ENCODE measurements at regions not wholly inside any gene's neighbourhood (a gene's known extent, or its start where the extent isn't known, plus 50 kb on each side); places are given as distances from the start of the nearest gene placed in this dataset.

GRCh38 chr6:23081701-23082100 is 512.3 kb downstream of the HDGFL1 start:
- TF ChIP-seq CTCF (IDR thresholded peaks at IDR 0.05; ENCODE audit: borderline replicate concordance, extremely low read depth, low read length, poor library complexity, severe bottlenecking) (peak; percentile 39), EZH2 (IDR thresholded peaks at IDR 0.05; ENCODE audit: borderline replicate concordance, low read depth, low read length, severe bottlenecking) (no peak)

Measured in DND-41 (cell line).